Astrocyte (in vitro differentiated cells and primary cell): ENCODE measurements at regions not wholly inside any gene's neighbourhood (a gene's known extent, or its start where the extent isn't known, plus 50 kb on each side); places are given as distances from the start of the nearest gene placed in this dataset.
"Not testable (repeated sequence)": the region's sequence is repeated elsewhere in the genome, so short reads cannot be mapped to it uniquely, and the experiment has no call there.

ENCODE experiments used
- DNase-seq: peaks from one replicate; pipeline ENCODE4 v3.0.0-alpha.2; 2010; ENCODE audit warnings: low read depth
- FAIRE-seq: peaks from 2 replicates; lab custom pipeline; 2011; peaks lifted over from hg19 to GRCh38; lab: Jason Lieb, UNC
- H2AFZ ChIP-seq: 2 replicates; pipeline ENCODE4 v1.6.0; 2012; ENCODE audit warnings: low read depth, low read length, inconsistent platforms
- H3K27ac ChIP-seq: 2 replicates; pipeline ENCODE4 v1.5.1; 2011; ENCODE audit warnings: low read depth, low read length, inconsistent platforms
- H3K27me3 ChIP-seq: 2 replicates; pipeline ENCODE4 v1.6.0; 2011; ENCODE audit warnings: low read length, inconsistent platforms; ENCODE audit not compliant: insufficient read depth
- H3K36me3 ChIP-seq: 2 replicates; pipeline ENCODE4 v1.5.1; 2011; ENCODE audit warnings: low read length, inconsistent platforms; ENCODE audit not compliant: insufficient read depth
- H3K4me1 ChIP-seq: 2 replicates; pipeline ENCODE4 v1.5.1; 2011; ENCODE audit warnings: low read length, inconsistent platforms; ENCODE audit not compliant: insufficient read depth
- H3K4me2 ChIP-seq: 2 replicates; pipeline ENCODE4 v1.6.0; 2012; ENCODE audit warnings: low read length, inconsistent platforms
- H3K4me3 ChIP-seq: 2 replicates; pipeline ENCODE4 v1.5.1; 2011; ENCODE audit warnings: low read depth, mild to moderate bottlenecking, low read length, inconsistent platforms; ENCODE audit not compliant: insufficient read depth
- H3K79me2 ChIP-seq: 2 replicates; pipeline ENCODE4 v1.6.0; 2012; ENCODE audit warnings: mild to moderate bottlenecking, low read length, inconsistent platforms; ENCODE audit not compliant: insufficient read depth
- H3K9ac ChIP-seq: 2 replicates; pipeline ENCODE4 v1.6.0; 2012; ENCODE audit warnings: mild to moderate bottlenecking, low read length, inconsistent platforms
- H3K9me3 ChIP-seq: 2 replicates; pipeline ENCODE4 v1.5.1; 2012; ENCODE audit warnings: low read depth, mild to moderate bottlenecking, low read length, inconsistent platforms; ENCODE audit not compliant: insufficient read depth
- H4K20me1 ChIP-seq: 2 replicates; pipeline ENCODE4 v1.6.0; 2012; ENCODE audit warnings: low read length, inconsistent platforms; ENCODE audit not compliant: insufficient read depth
- H3K27ac Mint-ChIP-seq: one replicate; pipeline ENCODE4 v1.8.0; 2021; ENCODE audit warnings: mild to moderate bottlenecking, mixed read lengths; ENCODE audit not compliant: unreplicated experiment
- H3K27me3 Mint-ChIP-seq: one replicate; pipeline ENCODE4 v1.8.0; 2021; ENCODE audit warnings: low read depth, mixed read lengths; ENCODE audit not compliant: unreplicated experiment
- H3K36me3 Mint-ChIP-seq: one replicate; pipeline ENCODE4 v1.8.0; 2021; ENCODE audit warnings: low read depth, mixed read lengths; ENCODE audit not compliant: unreplicated experiment
- H3K4me1 Mint-ChIP-seq: one replicate; pipeline ENCODE4 v1.8.0; 2021; ENCODE audit warnings: low read depth, mixed read lengths; ENCODE audit not compliant: unreplicated experiment
- H3K4me3 Mint-ChIP-seq: one replicate; pipeline ENCODE4 v1.8.0; 2021; ENCODE audit warnings: mild to moderate bottlenecking, moderate library complexity, mixed read lengths; ENCODE audit not compliant: unreplicated experiment
- H3K9me3 Mint-ChIP-seq: one replicate; pipeline ENCODE4 v1.8.0; 2021; ENCODE audit warnings: mild to moderate bottlenecking, mixed read lengths; ENCODE audit not compliant: unreplicated experiment
- EZH2 ChIP-seq: IDR thresholded peaks from 2 replicates; pipeline ENCODE4 v1.6.1; 2012; ENCODE audit warnings: mild to moderate bottlenecking, low read length, inconsistent platforms; ENCODE audit not compliant: insufficient read depth
- TF ChIP-seq, protein P1 (sequence below): IDR thresholded peaks from 2 replicates; pipeline ENCODE4 v1.5.1; 2011; ENCODE audit warnings: low read depth, mild to moderate bottlenecking, inconsistent platforms, low read length, moderate library complexity; ENCODE audit not compliant: insufficient read depth

- no peaks in the 10 kb centered on the region for H3K9me3 ChIP-seq
- H2AFZ ChIP-seq, result no peak overlapping the region
- FAIRE-seq (no peak), DNase-seq (no peak)
- Mint-ChIP-seq H3K27ac (no peak overlapping the region), H3K36me3 (no peaks in the 10 kb centered on the region), H3K9me3 (peaks cover 2% of the 10 kb centered on the region), H3K4me1 (peaks cover 4% of the 10 kb centered on the region), H3K4me3 (no peak overlapping the region), H3K27me3 (peaks cover 45% of the 10 kb centered on the region)
- no peaks in the 10 kb centered on the region for H4K20me1 ChIP-seq
- no peak overlapping the region for H3K9ac ChIP-seq
- TF ChIP-seq EZH2, result no peak
- TF ChIP-seq, protein P1, sequence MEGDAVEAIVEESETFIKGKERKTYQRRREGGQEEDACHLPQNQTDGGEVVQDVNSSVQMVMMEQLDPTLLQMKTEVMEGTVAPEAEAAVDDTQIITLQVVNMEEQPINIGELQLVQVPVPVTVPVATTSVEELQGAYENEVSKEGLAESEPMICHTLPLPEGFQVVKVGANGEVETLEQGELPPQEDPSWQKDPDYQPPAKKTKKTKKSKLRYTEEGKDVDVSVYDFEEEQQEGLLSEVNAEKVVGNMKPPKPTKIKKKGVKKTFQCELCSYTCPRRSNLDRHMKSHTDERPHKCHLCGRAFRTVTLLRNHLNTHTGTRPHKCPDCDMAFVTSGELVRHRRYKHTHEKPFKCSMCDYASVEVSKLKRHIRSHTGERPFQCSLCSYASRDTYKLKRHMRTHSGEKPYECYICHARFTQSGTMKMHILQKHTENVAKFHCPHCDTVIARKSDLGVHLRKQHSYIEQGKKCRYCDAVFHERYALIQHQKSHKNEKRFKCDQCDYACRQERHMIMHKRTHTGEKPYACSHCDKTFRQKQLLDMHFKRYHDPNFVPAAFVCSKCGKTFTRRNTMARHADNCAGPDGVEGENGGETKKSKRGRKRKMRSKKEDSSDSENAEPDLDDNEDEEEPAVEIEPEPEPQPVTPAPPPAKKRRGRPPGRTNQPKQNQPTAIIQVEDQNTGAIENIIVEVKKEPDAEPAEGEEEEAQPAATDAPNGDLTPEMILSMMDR, result no peak
- H3K79me2 ChIP-seq, result no peaks in the 10 kb centered on the region
- H3K36me3 ChIP-seq, result no peaks in the 10 kb centered on the region
- no peaks in the 10 kb centered on the region for H3K4me1 ChIP-seq
- no peak overlapping the region for H3K4me3 ChIP-seq
- no peak overlapping the region for H3K27ac ChIP-seq
- peaks cover 18% of the 10 kb centered on the region for H3K27me3 ChIP-seq
- peak overlapping the region; percentile 39 for H3K4me2 ChIP-seq
These were observed 96.1 kb downstream of the DAD1 start for GRCh38 chr14:22492622-22493542.

DNA sequence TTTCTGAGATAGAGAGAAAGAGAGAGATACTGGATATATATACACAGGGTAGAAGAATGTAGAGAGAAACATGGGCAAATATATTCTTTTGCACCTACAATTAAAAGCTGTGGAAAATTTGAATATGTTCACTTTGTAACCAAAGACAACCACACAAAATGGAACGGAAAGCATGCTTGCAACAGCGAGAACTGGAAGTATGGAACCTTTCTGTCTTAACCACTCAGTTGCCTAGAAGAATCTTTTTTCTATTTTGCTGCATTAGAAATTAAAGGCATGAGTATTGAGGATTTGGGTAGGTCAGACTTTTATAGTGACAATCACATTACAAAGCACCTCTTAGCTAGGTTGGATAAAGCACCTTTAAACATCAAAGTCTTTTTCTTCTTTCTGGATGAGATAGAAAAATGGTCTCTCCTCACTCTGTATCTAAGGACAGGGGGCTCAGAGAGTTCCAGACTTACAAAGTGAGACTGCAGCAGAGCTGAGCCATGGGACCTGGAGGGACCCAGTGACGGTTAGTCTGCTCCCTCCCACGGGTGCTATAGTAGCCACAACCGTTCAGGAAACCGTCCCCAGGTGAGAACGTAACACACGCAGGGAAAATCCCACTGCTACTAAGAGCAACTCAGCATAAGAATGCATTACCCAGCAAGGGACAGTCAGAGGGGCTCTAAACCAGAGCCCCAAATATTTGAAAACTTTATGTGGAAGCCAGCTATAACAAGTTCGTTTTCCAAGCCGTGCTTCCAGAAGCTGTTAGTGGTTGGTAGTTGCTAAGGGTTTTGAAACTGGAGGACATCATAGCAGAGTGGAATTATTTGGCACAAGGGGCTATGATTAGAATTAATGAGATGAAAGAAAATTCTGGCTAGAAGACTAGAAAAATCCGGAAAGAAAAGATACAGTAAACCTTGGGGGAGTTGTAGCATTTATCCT lies 97.1 kb downstream of the DAD1 start:
- Mint-ChIP-seq H3K27me3 (peaks cover 45% of the 10 kb centered on the region), H3K4me1 (peaks cover 8% of the 10 kb centered on the region), H3K36me3 (peaks cover 1% of the 10 kb centered on the region), H3K27ac (no peak overlapping the region), H3K4me3 (no peak overlapping the region), H3K9me3 (peaks cover 2% of the 10 kb centered on the region)
- DNase-seq (no peak), FAIRE-seq (no peak)
- H3K9me3 ChIP-seq, result no peaks in the 10 kb centered on the region
- H3K36me3 ChIP-seq, result no peaks in the 10 kb centered on the region
- H3K4me3 ChIP-seq, result no peak overlapping the region
- no peaks in the 10 kb centered on the region for H4K20me1 ChIP-seq
- no peak overlapping the region for H3K9ac ChIP-seq
- TF ChIP-seq EZH2, result no peak
- H3K27ac ChIP-seq, result no peak overlapping the region
- H3K4me2 ChIP-seq, result no peak overlapping the region
- H2AFZ ChIP-seq, result no peak overlapping the region
- H3K27me3 ChIP-seq, result peaks cover 18% of the 10 kb centered on the region
- H3K4me1 ChIP-seq, result no peaks in the 10 kb centered on the region
- H3K79me2 ChIP-seq, result no peaks in the 10 kb centered on the region

DNA sequence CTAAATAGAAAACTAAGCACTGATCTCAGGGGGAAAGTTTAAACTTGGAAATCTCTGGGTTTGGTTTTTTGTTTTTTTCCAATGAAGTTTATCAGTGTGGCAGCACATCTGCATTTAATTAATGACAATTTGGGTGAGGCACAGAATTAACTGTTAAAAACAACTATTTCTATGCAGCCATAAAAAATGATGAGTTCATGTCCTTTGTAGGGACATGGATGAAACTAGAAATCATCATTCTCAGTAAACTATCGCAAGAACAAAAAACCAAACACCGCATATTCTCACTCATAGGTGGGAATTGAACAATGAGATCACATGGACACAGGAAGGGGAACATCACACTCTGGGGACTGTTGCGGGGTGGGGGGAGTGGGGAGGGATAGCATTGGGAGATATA lies 98.0 kb downstream of the DAD1 start:
- H3K36me3 Mint-ChIP-seq, FAIRE-seq, H3K27ac ChIP-seq, DNase-seq, H3K79me2 ChIP-seq, H3K9me3 Mint-ChIP-seq, H3K4me3 ChIP-seq, H3K36me3 ChIP-seq, H4K20me1 ChIP-seq, H2AFZ ChIP-seq, H3K4me2 ChIP-seq, H3K27ac Mint-ChIP-seq, H3K9ac ChIP-seq, H3K4me1 ChIP-seq, H3K4me3 Mint-ChIP-seq, H3K9me3 ChIP-seq: not testable (repeated sequence)
- Mint-ChIP-seq H3K4me1 (peaks cover 11% of the 10 kb centered on the region), H3K27me3 (peaks cover 46% of the 10 kb centered on the region)
- peaks cover 18% of the 10 kb centered on the region for H3K27me3 ChIP-seq
